ENCODE measurements at regions not wholly inside any gene's neighbourhood (a gene's known extent, or its start where the extent isn't known, plus 50 kb on each side); places are given as distances from the start of the nearest gene placed in this dataset.
"Not testable (repeated sequence)": the region's sequence is repeated elsewhere in the genome, so short reads cannot be mapped to it uniquely, and the experiment has no call there.

- TF ChIP-seq EZH2 (IDR thresholded peaks at IDR 0.05; ENCODE audit: insufficient read depth, poor library complexity, severe bottlenecking); EZH2phosphoT487 (IDR thresholded peaks at IDR 0.05; ENCODE audit: insufficient read depth, low read depth): not testable (repeated sequence)
Measured at GRCh38 chr22:25433381-25433970, 131.0 kb upstream of the GRK3 start.

Data from GM23248 (cell line).